ENCODE measurements at regions not wholly inside any gene's neighbourhood (a gene's known extent, or its start where the extent isn't known, plus 50 kb on each side); places are given as distances from the start of the nearest gene placed in this dataset.

DNA sequence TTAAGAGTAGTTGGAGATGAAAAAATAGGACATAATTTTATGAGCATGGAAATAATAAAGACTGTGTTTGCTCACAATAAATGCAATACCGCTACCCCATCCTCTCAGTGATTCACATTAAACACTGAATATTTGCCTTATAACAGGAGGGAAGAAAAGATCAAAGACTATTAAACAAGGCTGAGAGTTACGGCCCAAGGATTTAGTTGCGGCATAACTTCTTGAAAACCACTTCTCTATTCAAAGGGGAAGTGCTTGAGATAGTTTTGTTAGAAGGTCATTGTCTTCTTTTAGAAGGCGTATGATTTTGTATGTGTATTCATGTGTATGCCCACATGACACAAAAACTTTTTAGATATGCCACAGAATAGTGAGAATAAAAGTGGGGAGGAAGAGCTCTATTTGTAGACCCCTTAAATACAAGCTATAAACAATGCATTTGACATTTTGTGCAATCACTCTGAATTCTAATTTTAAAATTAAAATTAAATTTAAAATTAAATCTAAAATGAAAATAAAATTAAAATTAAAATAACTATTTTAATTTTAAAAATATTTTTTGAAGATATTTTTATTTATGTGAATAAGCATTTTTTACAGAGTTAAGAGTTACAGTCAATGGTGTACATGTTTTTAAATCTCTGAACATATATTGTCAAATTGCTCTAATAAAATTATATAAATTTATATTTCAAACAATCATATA, 986.6 kb upstream of the ADAMTS5 start:
- TF ChIP-seq, protein P1, sequence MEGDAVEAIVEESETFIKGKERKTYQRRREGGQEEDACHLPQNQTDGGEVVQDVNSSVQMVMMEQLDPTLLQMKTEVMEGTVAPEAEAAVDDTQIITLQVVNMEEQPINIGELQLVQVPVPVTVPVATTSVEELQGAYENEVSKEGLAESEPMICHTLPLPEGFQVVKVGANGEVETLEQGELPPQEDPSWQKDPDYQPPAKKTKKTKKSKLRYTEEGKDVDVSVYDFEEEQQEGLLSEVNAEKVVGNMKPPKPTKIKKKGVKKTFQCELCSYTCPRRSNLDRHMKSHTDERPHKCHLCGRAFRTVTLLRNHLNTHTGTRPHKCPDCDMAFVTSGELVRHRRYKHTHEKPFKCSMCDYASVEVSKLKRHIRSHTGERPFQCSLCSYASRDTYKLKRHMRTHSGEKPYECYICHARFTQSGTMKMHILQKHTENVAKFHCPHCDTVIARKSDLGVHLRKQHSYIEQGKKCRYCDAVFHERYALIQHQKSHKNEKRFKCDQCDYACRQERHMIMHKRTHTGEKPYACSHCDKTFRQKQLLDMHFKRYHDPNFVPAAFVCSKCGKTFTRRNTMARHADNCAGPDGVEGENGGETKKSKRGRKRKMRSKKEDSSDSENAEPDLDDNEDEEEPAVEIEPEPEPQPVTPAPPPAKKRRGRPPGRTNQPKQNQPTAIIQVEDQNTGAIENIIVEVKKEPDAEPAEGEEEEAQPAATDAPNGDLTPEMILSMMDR (conservative IDR thresholded peaks at IDR 0.05) = no peak
- TF ChIP-seq ZFX (IDR thresholded peaks at IDR 0.05) = no peak
